OCI-LY7 (cell line): ENCODE measurements at regions not wholly inside any gene's neighbourhood (a gene's known extent, or its start where the extent isn't known, plus 50 kb on each side); places are given as distances from the start of the nearest gene placed in this dataset.

ENCODE experiments used
- CTCF ChIP-seq: fragments of 200-600 bp; sonication (generic); conservative IDR thresholded peaks from 2 replicates; pipeline ENCODE4 v1.5.1; 2014; ENCODE audit warnings: mild to moderate bottlenecking, antibody characterized with exemption, low read length, moderate library complexity, mixed read lengths
- EZH2phosphoT487 ChIP-seq: fragments of 200-600 bp; sonication (generic); IDR thresholded peaks from 2 replicates; pipeline ENCODE4 v1.6.1; 2018; ENCODE audit warnings: low read depth, borderline replicate concordance, mild to moderate bottlenecking, mixed run types, antibody characterized with exemption, low read length, moderate library complexity, mixed read lengths

- TF ChIP-seq CTCF (no peak), EZH2phosphoT487 (no peak)
Observed at GRCh38 chr12:46893434-46893833, 67.6 kb upstream of the SLC38A4 start.
